ENCODE measurements at regions not wholly inside any gene's neighbourhood (a gene's known extent, or its start where the extent isn't known, plus 50 kb on each side); places are given as distances from the start of the nearest gene placed in this dataset.

DNA sequence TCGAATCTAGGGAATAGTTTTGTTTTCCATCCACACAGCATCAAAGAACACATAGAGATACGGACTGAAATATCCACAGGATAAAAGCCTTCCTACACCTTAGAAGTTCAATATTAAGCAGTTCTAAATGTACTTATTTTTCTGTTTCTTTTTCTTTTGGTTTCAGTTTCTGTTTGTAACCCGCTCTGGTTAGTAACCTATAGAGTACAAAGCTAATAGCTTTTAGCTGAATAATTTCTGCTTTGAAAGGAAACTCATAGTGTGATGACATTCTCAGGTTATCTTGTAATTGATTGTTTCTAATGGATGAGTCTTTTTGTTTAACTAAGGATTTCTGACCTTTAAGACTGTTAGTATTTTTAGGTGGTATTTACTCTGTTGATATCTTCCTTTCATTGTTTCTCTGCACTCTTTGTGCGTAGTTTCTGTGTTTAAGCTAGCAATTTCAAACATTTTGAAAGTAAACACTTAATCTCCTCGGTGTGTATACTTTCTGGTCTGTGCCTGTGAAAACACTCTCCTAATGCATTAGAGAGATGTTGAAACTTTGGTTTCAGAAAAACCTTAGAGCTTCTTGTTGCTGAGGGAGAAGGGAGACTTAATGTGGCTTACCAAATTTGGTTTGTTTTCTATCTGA is 385.5 kb downstream of the HDGFL1 start:
- DNase-seq, result peak; percentile 4

DNA sequence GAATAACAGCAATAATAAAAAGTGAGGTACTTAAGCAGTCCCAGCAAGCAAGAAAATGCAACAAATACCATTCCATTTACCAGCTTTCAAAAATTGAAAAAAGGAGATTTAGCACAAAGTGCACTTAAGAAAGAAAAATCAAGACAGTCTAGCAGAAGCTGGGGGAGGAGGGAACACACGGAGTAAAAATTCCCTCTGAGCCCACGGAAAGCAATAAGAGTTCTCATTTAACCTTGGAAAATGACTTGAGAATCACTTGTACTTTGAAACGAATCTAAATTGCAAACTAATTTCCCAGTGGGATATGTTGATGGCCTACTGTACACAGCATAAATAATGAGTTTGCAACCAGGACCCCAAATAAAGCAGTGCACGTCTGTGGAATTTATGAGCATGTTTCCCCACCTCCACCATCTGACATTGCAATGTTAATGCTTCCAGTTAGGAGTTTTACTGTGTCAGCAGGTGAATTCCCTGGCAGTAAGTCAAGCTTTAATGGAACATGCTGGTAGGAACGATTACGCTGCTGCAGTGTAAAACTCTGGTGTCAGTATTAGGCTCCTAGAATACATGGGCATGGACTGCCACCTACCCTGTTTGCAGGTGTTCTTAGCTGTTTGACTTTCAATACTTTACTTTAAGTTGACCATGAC is 386.8 kb downstream of the HDGFL1 start:
- DNase-seq, result no peak

DNA sequence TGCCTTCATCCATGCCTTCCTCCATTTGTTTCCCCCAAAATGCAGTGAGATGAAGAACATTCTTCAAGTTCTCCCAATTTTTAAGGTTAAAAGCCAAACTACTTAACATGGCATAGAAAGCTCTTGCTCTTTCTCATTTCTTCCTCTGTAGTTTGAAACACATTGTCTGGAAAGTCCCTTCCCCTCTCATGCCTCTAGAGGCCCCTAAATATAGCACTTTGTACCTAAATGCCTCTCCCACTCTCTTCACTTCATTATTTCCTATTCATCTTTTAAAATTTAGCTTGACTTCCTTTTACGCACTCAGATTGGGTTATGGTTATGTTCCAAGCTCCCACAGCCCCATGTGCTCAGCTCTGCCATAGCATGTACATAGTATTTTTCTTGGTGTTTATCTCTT is 389.3 kb downstream of the HDGFL1 start:
- DNase-seq, result no peak

DNA sequence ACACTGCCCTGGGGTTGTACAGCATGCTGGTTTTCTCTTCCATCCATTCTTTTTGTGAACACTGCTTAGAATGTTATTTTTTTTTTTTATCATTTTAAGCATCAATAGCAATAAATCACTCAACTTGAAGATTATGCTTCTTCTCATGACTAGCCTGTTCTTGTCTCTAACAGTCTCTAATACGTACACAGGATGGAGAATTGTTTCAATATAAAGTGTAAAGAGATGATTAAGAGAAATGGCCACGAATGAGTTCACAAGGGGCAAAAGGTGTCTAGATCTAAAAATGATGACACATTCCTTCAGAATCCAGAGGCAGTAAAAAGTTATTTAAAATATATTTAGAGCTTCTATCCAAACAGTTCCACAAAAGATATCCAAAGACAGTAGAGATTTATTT is 390.2 kb downstream of the HDGFL1 start:
- DNase-seq, result no peak

DNA sequence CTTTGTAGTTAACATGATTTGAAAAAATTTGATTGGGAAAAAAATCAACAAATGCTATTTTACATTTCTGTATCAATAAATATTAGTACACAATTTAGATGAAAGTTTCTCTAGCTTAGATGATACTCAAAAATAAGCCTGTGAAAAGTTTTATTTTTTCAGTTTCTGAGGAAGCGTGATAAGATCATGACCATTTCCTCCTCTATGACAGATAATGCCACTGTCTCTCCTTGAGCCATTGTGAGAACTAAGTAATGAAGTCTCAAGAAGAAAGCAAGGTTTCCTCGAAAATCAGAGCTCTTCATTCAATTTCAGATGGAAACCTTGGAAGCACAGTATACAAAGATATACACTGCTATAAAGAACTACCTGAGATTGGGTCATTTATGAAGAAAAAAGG is 395.0 kb downstream of the HDGFL1 start:
- no peak for DNase-seq

DNA sequence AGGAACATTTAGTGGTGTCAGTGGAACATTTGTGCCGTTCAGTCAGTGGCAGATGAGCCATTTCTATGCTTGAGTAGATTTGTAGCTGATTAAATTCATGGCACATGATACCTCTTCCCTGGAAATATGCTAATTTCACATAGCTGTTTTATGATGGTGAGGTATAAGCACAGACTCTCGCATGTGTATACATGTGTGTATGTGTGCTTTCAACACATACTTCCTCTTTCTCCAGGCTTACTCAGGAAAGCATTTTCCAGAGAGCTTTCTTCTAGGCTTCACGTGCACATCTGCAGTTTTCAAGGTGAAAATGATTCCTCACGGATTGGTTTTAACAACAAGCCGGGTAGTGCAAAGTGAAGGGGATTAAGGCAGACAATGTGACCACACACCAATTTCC is 396.5 kb downstream of the HDGFL1 start:
- no peak for DNase-seq

DNA sequence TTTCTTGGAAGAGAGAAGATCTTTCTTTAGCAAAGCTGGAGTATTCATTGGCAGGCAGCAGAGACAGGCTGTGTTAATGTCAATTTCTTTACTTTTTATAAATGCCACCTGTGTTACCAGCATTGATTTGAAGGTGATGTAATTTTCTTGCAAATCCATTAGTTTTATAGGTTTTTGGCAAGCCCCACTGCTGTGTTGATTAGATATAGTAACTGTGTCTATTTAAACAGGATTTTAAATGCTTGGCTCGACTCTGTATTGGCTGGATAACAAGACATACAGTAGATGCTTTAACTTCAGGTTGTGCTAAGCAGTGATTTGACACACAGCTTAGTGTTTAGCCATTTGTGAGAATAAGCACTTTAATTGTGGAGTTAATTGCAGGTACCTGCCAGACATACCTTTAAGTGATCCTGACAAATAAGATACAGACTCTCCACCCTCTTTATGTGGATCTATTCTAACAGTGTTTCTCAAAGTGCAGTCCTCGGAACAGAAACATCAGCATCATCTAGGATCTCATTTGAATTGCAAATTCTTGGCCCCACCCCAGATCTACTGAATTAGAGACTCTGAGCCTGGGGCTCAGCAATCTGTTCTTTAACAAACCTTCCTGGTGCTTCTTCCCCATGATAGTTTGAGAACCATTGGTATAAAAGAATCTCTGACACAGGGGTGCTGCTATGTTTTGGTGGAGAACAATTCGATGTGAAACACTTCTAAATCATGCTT is 397.5 kb downstream of the HDGFL1 start:
- DNase-seq, result no peak

DNA sequence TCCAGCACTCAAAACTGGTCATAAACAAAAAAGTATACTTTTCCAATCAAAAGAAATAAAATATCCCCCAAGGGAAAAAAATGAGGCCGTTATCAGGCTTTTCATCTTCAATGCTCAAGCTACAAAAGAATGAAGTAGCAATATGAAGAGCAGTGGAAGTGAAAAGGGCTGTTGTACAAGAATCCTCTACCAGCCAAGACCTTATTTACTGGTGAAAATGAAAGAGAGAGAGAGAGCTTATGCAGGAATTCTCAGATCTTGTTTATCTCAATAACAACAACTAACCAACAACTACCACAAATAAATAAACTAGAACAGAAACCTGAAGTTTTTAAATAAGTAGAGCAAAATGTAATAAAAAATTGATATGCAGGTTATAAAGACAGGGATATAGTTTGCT is 400.6 kb downstream of the HDGFL1 start:
- no peak for DNase-seq

DNA sequence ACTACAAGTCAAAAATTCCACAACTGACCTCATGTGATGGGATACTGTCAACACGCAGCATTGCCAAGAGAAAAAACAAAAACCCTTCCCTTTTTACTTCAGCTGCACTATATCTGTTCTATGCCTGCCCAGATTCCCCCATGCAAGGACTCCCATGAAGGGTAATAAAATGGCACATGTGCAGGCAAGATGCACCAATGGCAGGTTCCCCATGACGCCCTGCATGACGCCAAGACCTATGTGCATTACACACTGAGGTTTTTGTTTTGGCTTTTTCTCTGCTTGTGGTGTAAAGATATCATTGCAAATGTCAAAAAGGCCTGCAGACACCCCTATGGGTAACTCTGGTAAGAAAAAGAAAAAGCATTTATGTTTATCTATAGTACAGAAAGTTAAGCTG is 403.4 kb downstream of the HDGFL1 start:
- DNase-seq, result no peak

DNA sequence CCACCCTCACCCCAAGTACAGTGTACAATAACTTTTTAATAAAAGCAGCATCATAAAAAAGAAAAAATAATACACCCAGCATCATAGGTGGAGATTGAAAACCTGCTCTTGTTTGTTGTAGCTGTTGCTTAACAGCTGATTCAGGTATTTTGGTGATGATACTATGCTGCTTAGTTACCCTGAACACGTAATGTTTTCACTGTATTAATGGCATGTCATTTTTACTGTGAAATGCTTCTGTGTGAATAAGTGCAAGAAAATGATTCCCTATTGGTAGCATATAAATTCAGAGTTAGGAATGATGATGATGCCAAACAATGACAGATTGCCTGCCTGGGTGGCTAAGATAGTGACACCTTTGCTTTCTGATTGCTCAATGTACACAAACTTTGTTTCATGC is 405.7 kb downstream of the HDGFL1 start:
- DNase-seq, result no peak

DNA sequence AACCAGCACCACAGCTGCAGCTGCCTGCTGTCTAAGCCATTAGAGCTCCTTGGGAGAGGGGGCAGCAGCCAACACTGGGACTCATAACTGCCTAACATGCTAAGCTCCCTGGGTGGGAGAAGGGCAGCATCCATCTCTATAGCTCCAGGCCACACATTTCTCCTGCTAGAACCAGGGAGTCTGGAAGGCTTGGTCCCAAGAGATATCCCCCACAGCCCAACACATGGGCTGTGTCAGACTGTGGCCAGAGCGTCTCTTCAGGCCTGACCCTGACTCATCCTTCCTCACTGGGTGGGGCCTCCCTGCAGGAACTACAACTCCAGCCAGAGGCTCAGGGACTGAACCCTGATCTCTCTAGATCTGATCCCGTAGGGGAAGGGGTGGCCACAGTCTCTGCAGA is 411.1 kb downstream of the HDGFL1 start:
- DNase-seq, result no peak

DNA sequence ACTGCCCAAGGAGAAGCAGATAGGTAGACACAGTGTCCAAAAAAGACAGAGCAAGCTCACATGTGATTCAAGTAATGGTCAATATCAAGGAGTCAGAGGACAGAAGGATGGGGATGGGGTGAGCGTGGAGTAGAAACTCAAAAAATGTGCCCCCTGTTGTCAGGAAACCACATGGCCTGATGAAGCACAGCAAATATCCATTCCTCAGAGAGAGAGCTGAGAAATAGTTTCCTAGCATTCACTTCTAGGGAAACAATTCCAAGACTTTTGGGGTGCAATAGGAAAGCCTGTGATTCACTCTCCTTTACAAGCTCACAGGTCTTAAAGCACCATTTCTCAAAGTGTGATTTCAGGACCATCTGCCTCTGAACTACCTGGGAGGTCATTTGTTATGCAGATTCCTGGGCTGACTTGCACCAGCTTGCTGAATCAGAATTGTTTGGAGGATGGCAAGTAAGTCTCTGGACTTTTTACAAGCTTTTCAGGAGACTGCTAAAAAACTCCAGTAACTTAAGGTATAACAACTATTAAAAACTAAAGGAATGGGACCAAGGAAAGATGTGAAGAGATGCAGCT is 432.8 kb downstream of the HDGFL1 start:
- DNase-seq, result no peak

DNA sequence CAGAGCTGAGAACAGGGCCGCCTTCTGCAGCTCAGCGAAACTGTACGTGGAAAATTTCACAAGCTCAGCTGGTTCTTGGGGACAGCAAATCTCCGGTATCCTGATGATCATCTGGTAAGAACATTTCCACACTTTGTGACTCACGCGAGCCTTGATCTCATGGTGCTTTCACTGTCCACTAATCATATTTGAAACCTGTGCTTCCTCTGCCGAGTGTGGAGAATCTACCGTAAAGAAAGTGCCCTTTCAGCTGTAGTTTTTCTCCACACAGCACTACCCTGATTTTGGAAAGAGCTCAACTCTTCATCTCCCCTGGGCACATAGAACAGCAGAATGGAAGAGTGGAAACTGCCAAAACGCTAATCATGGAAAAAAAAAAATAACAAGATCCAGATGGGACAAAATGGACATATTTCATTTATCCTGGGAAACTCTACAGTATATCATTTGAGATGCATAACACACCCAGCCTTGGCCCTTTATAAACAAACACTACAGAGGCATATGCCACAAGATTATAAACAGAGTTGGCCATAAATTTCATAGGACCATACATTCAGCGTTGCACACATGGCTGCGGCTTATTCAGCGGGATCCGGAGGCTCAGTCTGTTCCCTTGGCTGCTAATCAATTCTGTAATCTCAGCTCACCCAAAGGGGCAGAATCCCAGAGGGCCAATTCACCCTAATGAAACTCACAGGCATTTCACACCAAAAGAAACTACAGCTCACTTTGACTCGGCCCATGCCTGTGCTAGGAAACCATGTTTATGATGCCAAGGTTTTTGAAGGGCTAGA is 434.5 kb downstream of the HDGFL1 start:
- DNase-seq, result no peak

DNA sequence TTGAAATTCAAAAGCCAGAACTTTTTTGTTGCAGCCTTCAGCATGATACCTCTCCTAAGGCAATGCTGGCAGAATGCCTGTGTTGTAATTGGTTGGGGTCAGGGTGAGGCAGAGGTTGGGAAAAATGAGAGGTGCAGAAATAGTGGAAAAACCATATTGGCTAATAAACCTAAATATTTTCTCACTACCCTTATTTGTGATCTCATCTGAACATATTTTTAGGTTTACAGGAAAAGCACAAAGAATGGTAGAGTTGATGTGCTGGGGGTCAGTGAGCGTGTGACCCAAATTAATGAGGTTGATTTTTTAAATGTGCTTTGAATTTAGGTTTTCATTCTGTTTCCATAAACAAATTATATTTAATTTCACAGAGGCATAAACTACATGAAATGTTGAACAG is 437.3 kb downstream of the HDGFL1 start:
- DNase-seq, result no peak

DNA sequence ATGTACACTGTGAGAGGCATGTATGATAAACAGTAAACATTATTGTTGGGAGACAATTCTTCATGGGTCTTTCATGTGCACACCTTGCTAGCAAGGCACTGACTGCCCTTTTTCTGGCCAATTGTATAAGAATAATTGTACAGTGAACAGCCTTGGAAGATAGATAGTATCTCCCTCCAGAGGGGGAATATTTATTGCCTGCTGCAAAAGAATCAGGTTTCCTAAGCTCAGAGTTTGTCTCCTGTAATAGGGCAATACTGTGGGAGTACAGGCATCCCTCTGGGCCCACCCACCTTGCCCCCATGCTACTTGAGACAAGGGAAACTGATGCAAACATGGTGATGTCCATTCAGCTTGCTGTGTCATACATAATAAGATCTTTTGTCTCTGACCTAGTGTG is 442.2 kb downstream of the HDGFL1 start:
- DNase-seq, result no peak

DNA sequence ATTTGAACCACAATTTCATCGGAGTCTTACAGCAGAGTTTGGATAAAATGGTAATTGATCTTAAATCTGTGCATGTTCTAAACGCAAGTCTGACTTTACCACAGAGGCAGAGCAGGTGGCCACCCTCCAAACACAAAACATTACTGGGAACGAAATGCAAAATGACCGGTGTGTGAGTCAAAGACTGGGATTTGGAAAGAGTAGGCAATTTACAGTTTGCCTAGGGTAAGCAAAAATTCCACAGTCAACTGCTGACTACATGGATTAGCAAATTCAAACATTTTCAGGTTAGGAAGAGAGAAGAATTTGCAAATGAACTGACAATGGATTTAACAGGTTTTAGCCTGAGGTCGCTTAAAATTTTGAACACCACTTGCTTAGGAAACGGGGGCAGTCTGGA is 444.4 kb downstream of the HDGFL1 start:
- DNase-seq, result no peak

DNA sequence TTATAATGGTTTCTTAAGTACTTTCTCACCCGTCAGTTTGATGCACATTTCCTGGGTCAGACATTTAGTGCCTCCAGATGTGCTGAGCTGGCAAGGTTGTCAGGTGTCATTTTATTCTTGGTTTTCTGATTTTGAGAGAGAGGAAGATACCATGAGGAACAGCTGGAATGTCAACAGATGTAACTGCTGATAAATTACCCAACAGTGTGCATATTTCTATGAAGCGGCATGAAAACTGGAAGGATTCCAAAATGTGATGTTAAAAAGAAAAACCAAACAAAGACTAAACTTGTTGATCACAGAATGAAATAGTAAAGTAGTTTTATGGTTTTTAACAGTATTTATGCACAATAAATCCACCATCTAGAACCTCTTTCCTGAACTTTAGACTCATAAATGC is 447.3 kb downstream of the HDGFL1 start:
- DNase-seq, result no peak

DNA sequence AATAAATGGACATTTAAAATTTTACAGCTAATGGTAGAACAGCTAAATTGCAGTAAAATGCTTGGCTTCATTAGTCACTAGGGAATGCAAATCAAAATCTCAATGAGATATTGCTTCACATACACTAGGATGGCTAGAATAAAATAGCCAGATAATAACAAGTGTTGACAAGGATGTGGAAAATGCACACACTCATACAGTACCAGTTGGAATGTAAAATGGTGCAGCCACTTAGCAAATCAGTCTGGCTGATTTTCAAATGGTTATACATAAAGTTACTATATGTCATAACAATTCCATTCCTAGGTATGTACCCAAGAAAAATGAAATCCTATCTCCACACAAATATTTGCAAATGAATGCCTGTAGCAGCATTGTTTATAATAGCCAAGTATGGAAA is 452.1 kb downstream of the HDGFL1 start:
- DNase-seq, result no peak

DNA sequence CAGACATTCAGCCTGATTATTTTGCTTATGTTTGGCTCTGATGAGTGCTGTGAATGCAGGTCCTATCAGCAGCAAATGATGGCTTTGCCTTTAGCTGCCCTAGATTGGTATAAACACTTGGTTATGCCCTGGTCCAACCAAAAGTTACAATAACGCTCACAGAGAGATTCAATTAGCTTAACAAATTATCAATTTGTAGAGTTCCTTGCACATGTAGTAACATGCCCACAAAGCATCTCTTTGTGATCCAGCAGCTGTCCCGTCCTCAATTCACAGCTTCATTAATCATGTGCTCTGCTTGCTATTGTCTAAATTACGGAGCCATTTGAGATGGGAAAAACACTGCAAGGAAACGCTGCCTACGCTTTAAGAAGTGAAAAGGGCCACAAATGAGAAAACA is 457.9 kb downstream of the HDGFL1 start:
- no peak for DNase-seq

DNA sequence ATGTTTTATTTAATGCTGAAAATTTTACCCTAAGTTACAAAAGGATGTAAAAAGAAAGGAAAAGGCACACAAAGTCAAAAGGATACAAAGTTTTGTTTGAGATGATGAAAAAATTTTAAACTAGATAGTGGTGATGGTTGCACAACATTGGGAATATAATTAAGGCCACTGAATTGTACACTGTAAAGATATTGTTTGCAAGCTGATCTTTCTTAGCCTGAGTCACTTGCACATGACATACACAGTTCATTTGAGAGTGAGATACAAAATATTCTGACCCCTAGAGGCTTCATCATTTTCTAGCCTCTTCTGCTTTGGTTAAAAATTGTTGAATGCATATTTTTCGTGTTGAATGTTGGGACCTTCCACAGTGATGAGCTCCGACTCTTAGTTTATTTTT is 462.6 kb downstream of the HDGFL1 start:
- no peak for DNase-seq

DNA sequence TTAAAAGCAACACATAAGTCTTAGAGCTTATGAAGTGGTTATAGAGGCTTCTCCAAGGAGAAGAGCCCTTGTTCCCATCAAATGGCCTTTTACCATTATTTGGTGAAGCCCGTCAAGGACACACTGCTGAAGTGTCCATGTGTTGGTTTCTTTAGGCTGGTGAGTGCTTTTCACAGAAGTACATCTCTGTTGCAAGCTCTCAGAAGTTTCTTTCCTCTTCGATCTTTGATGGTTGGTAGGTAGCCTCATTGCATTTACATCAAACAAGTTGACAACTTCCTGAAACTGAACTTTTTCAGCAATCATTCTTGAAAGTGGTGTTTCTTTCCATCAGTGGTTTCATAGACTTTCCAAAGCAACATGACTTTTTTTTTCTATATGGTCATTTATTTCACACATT is 465.6 kb downstream of the HDGFL1 start:
- DNase-seq, result no peak

DNA sequence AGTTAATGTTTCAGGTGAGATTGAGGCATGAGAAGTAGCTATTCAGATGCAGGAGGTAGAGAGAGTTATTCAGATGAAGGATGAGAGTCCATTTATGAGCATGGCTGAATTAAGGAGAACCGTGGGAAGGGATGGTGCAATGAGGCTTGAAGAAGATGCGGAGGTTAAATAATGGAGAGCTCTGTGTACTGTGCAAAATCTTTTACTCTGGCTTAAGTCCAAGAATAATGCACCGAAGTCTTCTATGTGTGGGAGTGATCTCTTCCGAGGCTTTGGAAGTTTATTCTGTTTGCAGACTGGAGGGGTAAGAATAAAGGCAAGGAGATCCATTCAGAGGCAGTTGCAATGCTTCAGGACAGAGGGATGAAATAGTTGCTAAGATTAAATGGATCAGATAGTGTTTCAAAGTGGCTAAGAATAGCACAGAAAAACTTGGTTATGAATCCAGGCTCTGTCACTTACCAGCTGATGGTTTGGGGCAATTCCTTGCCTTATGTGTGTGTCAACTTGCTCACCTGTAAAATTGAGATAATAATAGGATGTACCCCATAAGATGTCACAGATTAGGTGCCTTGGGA is 467.1 kb downstream of the HDGFL1 start:
- DNase-seq, result no peak

DNA sequence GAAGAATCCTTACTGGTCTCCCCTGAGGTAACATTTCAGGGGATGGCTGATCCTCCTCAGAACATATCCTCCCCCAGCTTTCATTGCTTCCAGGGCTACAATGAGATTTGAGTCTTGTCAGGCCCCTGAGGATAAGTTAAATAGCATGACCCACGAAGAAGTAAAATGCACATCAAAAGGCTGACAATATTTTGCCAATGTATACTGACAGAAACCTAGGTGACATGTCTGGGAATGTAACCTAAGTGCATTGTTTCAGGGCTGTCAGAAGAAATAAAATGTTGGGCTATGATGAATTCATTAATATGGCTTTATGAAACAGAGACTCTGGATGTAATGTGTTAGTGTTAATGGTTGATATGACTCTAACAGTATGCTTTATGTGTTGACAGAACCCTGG is 471.5 kb downstream of the HDGFL1 start:
- no peak for DNase-seq

All from CD4-positive, alpha-beta T cell treated with Interleukin-21 for 1 hour (primary cell).